GM21528 (cell line): ENCODE measurements at regions not wholly inside any gene's neighbourhood (a gene's known extent, or its start where the extent isn't known, plus 50 kb on each side); places are given as distances from the start of the nearest gene placed in this dataset.

ENCODE experiments used
- ATAC-seq: cut with Tn5 transposase; IDR thresholded peaks from one replicate; pipeline ENCODE4 v1.9.1; 2021; ENCODE audit warnings: mild to moderate bottlenecking, moderate library complexity; ENCODE audit not compliant: unreplicated experiment, low FRiP score

DNA sequence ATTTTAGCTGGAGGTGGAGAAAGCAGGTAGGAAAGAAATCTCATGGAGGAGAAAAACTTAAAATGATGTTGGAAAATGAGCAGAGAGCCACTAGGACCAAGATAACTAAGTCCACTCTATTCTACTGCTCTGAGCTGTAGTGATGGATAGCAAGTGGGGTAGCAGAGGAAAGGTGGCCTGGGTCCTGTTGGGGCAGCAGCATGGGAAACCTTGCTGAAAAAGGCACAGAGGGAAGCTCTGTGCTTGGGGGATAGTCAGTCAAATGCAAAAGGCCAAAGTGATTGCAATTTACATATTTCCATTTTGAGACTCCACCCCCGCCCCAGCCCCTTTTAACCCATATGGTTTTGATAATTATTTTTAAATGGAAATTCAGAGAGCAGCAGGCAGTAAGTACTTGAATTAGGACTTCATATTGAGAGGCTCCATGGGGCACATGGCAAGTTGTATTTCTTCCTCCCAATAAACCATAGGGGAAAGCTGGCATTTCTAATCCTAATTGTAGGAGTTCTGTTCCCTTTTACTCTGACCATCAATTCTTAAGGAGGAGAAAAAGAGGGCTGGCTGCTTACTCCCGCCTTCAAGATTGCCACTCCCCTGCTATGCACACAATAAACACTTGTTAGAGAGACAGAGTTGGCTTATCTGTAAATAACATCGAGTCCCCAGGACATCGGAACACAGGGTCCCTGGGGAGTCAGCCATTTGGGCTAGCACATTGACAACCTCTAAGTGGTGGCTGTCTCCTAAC, 1341.5 kb upstream of the TENM4 start:
- no peak for ATAC-seq

DNA sequence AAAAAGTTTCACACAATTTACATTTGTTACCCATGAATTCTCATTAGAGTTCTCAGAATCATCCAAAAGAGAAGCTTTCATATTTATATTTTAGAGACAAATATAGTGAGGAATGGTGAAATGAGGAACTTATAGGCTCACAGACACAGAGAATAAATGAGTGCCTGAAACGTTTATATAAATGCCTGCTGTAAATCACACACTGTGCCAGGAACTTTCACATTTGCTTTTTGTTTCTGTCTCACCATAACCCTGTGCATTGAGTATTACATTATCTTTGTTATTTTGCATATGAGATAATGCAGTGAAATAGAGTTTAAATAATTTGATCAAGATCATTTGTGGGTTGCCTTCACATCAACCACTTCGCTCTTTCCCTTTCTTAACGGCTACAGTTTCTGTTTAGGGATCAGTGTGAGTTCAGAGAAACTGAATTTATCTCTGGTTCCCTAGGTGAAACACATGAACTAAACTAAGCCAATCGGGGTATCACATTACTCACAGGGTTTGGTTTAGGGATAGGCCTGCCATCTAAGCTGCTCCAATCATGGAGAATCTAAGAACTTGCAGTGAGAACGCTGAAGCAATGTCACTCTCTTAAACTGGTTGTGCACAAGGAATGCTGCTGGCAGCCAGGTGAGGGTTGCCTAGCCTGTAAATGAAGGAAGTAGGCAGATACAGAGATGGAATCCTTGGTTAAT, 1339.2 kb upstream of the TENM4 start:
- ATAC-seq: no peak

DNA sequence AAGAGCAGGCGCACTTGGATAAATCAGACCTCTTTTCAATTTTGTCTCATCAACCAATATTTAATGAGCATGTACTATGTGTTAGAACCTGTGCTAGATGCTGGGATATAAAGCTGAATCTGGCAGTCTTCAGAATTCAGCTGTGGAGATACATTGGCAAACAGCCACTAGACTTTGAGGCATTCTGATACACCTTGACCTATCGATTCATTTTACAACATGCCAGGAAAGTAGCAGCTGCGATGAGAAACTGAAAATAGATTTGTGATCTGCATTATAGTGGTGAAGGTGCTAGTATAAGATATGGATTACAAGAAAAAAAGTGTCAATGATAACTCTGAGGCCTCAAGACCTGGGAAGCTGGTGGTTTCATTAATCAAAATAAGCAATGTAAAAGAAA, 1338.1 kb upstream of the TENM4 start:
- no peak for ATAC-seq

DNA sequence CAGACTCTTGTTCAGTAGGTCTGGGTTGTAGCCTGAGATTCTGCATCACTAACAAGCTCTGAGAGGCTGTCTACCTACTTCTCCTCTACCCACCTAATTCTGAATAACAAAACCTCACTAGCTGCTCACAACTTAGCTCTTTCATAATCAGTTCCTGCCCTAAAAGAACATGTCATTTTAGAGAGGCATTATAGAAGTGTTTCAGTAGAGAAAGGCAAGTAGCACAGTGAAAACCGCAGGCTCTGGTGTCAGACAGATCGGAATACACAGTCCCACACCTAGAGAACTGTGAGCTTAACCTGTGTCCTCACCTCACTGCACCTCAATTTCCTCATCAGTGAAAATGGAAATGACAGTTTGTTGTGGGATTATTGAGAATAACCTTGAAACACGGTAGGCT, 1337.6 kb upstream of the TENM4 start:
- ATAC-seq: no peak

DNA sequence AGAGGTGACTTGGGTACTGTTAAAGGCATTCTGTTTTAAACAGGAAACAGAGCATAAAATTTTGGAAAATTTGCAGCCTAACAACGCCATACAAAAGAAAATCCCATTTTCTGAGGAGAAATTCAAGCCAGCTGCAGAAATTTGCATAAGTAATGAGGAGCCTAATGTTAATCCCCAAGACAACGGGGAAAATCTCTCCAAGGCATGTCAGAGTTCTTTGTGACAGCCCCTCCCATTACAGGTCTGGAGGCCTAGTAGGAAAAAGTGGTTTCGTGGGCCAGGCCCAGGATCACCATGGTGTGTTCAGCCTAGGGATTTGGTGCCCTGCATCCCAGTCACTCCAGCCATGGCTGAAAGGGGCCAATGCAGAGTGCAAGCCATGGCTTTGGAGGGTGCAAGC, 1333.1 kb upstream of the TENM4 start:
- no peak for ATAC-seq

DNA sequence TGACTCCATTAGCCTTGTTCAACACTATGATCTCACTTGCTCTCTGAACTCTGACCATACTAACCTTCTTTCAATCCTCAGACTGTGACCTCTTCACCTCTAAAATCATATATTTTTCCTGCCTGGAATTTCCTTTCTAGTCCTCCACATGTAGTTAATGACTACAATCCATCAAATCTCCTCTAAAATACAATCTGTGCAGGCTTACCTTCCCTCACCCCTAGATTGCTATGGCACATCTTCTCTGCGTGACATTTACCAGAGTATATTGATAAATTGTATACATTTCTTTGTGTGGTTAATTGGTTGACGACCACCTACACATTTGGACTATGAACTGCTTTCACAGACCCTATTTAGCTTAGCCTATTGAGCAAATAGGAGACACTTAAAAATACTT, 1330.2 kb upstream of the TENM4 start:
- ATAC-seq: no peak

DNA sequence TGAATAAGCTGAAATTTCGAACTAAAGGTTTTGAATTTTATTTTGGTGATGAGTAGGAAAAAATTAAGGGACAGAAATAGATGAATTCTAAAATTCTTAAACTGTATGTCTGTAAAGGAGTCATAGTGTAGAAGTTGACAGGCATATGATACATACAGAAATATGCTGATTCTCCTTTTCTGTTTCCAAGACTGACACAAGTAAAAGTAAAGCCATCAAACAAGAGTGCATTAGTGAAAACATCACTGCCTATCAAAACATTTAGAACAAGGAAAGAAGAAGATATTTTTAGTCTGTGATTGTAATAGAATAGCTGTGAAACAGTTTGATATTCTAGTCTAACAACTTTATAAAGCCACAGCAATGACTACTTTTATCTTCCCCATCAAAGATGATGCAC, 1318.0 kb upstream of the TENM4 start:
- ATAC-seq: no peak

DNA sequence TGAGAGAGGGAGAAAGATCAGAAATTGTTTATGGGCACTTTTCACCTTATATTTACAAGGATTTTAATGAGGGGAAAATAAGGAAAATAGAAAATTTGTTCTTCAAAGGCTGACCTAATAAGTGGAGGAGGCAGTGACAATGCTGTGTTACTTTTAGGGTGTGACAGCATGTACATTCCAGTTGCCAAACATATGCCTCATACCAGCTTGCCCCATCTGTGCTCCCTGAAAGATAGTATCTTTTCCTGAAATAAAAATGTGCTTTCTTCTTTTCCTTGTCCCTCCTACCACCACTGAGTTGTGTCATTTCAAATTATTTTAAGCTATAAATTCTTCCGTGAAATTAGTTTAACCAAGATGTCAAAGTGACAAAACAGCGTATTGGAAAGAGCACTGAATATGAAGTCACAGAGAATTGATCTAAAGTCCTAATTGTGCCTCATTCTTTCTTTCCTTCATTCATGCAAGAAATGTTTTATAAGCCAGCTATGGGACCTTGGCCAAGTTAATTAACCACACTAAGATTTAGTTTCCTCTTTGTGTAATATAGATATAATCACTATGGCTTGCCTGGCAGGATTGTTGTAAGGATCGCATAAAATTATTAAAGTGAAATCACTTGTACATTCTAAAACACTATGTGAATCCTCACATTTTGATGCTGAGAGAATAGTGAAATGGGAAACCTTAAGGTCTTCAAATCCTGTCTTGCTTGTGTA, 1307.5 kb upstream of the TENM4 start:
- ATAC-seq: no peak

DNA sequence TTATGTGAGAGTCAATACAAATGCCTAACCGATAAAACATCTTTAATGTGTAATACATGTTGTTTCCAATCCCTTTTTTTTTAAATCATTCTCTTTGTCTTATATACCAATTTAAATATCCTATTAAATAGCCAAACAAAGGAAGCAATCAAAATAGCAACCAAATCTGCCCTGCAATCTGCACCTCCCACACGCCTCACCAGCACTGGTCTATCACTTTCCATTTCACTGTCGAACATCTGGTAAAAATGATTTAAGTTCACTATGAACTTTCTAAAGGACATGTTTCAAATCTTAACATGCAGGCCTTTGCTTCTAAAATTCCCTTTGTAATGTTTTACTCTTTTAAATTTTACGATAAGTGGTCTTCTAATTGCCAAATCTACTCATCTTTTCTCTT, 1305.5 kb upstream of the TENM4 start:
- ATAC-seq: no peak

DNA sequence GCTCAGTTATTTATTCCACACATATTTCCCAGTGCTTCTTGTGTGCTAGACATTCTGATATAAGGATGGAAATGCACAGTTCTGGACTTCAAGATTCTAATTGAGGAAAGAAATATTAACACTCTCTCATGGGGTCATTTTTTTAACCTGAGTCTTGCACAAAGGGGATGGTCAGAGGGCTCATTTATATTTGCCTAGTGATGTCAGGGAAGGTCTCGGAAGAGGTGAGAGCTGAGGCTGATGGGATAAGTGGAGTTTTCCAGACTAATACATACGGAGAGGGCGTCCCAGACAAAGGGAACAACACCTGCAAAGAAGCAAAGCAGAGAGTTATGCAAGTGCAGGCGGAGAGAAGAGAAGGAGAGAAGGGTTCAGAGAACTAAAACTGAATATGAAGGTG, 1304.6 kb upstream of the TENM4 start:
- ATAC-seq: no peak

DNA sequence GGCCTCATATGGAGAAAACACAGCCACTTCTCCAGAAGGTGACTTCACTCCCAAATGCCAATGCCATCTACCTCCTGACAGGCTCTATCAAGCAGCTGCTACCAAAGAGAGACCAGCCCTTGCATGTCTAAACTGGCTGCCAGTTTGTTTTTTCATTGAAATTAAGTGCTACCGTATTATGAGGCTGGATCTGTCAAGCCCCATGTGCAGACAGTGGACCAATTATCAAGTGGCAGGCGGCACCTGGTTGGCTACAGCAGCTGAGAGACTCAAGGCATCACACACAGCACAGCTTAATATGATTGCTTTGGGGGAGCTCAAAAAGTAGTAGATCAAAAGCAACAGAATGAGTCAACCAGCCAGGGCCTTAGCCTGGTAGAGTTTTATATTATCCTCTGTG, 1293.0 kb upstream of the TENM4 start:
- no peak for ATAC-seq

DNA sequence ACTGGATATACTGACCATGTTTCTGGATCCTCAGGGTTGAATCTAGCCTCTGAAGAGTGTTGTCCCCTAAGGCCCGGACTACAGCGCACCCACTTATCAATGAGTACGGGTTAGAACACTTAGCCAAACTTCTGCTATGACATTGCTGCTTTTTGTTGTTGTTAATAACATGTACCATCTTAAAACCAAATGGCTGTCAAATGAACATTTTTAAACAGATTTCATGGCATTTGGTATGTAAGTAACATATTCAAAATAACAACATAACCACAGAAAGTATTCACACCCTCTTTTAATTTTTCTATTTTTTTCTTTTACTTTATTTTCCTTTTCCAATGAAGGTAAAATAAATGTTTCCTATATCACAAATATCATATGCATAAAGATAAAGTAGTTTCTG, 1292.5 kb upstream of the TENM4 start:
- no peak for ATAC-seq

DNA sequence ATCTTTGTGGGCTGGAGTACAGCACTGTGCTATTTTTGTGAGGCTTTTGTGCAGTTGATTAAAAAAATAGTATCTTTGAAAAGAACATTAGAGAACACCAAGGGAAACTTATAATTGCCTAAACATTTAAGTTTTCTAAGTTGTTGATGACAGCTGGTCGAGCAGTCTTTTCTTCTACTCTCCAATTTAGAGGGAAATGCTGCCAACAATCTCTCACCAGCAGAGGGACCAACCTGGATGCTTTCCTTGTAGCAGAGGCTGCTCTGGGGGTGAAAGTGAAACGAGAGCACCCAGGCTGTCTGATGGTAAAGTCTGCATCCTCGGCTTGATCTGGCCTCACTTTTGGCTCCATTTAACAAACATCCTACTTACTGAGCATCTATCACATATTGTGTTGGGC, 1286.5 kb upstream of the TENM4 start:
- peak; percentile 83 for ATAC-seq

DNA sequence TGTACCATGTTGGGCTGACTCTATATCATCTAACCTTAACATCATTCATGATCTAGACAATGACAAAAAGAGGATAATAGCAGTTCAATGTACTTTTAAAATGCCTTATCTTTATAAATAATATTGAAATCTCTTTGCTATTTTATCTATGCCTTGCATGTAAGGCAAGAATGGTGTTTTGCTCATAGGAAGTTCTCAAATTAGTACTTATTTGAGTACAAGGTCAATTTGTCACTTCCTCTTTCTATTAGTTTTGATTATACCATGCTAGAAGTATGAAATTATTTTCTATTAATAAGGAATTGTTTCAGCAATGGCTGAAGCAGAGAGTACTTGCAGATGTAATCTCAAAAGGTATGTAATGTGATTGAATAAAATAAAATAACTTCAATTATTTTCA, 1285.4 kb upstream of the TENM4 start:
- ATAC-seq: no peak

DNA sequence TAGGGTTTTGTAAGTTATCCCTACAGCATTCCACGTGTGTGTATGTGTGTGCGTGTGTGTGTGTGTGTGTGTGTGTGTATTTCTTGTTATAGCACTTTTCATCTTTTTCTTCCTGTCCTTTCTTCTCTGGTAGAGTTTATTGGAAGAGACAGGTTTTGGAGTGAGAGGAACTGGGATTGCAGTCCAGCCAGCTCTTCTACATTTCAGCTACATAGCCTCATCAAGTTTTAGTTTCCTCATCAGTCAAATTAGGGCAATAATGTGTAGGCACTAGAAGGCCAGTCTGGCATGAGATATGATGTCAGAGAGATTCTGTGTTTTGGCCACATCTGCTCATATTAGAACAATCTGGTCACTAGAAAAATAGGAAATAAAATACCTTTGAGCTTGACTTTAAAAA, 1283.5 kb upstream of the TENM4 start:
- no peak for ATAC-seq

DNA sequence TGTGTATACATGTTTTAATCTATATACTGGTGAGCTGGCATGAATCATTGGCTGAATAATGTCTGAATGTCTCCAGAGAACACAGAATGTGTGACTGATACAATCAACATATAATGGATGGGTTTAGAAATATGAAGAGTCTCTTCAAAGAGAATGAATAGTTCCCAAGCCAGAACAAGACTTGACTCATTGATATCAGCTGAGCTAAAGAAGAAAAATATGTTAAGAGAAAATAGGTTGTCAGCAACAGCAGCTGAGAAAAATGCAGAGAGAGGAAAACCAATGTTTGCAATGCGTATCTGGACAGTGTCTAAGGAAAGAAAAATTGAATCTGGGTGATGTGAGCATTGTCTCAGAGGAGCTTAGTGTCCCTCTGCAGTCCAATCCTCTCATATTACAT, 1281.8 kb upstream of the TENM4 start:
- no peak for ATAC-seq

DNA sequence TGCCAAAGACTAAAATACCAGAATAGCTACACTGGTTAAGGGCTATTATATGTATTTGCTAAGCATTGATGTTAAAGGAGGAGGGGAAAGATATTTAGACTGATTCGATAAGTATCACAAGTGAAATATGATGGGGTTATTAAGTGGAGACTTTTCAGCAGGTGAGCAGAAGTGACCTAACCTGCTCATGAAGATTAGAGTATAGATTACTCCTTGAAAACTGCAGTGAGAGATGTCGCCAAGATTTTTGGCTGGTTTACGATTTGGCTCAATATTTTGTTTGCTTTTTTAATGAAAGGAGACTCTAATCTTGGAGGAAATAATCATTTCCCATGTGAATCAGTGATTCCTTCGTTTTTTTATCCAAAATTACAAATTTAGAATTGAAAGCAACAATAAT, 1279.5 kb upstream of the TENM4 start:
- no peak for ATAC-seq

DNA sequence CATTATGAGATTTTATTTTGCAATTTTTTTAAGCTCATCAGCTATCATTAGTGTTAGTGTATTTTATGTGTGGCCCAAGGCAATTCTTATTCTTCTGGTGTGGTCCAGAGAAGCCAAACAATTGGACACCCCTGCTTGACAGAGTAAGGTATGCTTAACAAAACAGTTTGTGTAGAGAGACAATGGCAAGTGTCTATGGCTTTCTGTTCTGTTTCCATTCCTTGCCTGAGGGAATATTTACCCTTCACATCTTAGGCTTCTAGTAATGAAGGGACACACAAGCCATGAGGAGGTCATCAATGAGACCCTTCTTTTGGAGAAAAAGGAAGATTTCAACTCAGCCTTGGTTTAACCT, 1278.4 kb upstream of the TENM4 start:
- no peak for ATAC-seq

DNA sequence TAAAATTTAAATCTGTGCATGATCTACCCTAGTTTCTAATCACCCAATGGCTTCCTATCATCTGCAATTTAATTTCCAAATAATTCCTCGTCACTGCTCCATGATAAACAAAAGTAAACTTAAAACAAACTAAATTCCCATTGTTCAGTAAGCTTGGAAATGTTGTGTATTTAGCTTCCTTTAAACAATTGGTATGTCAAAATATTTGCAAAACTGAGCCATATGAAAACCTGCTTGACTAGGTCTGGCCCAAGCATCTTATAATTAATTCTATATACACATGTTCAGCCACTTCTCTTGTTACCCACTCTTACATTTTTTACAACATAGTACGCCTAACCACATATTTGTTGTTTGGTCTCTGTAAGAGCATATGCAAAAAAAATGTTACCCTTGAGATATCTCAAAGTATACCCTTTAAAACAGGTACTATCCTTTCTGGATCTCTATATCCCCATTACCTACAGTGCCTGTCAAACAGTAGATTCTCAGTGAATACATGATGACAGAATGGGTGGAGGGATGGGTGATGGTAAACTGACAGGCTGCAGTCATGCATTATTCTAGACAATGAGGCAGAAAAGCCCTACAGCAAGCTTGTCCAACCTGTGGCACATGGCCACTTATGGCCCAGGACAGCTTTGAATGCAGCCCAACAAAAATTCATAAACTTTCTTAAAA, 1277.9 kb upstream of the TENM4 start:
- no peak for ATAC-seq

DNA sequence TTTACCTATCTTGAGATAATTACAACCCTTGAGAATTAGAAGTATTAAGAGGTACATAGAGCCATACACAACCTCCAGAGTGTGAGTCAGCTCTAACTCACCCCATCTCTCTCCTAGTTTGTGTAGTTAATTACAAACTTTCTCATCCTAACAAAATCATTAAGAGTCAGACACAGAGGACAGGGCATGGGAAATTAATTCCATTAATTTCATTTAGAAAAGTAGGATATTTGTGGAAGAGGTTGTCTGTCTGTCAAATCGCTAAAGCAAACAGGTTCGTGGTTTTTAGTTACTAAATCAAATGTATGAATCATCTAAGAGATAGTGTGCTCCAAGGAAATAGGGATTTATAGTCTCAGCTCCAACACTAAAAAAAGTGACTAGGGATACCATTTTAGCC, 1261.4 kb upstream of the TENM4 start:
- no peak for ATAC-seq

DNA sequence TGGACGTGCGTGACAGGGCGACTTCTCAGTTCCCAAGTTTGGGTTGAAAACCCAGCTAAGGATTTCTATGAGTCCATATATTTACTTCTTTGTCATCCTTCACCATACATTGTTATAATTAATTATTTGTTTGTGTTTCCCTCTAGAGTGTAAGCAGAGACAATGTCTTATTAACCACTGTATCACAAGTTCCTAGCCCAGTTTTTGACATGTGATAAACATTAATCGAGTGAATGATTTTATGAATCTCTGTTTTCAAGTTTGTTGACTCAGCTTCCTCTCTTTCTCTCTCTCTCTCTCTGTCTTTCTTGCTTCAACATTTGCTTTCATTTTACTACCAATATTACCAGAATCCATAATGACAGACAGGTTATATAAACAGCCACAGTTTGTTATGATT, 1259.6 kb upstream of the TENM4 start:
- no peak for ATAC-seq
